ENCODE measurements at regions not wholly inside any gene's neighbourhood (a gene's known extent, or its start where the extent isn't known, plus 50 kb on each side); places are given as distances from the start of the nearest gene placed in this dataset.

DNA sequence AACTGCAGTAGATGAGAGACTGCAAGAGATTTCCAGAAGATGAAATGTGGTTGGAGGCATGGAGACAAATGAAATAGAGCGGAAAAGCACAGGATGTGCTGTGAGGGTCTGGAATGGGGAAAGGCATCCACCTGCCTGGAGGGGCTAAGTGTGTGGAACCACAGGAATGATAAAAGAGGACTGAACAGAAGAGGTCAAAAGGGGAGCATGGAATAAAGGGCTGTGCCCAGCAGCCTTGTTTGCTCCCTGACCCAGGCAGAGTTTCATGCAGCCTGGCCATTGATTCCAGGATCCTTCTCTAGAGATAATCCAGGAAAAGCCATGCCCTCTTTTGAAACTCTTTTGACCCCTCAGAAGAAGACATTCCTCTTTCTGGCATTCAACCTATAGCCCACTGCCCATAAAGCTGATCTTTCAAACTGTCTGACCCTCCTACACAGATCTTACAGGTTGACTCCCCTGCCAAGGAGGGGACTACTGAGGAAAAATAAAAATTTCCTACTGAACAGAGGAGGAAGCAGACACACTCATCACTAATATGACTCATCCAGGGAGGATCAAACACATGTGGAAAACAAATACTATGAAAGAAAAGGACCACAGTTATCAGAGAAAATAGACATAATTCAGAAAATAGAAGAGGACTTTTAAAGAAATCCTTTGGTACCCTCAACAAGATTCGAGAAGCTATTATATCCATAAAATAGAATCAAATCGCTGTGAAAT lies 273.5 kb upstream of the PCSK5 start:
- no peak for DNase-seq (ENCODE audit: low read depth)

DNA sequence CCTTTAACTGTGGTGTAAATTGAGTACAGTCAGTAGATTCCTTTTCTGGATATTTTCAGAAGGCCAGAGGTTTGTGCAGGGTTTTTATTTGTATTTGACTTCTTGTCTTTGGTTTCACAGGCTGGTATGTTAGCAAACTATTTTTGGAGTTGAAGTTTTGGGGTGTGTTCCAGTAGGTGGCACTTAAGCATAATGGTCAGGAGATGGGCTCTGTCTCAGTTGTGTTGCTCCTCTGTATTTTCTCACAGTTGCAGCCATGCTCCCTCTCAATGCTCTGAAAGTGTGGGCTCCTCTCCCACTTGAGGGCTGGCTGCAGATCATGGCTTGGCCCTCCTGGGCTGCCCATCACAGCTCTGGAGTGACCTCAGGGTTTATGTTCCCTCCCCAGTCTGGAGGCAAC lies 267.0 kb upstream of the PCSK5 start:
- no peak for DNase-seq (ENCODE audit: low read depth)

DNA sequence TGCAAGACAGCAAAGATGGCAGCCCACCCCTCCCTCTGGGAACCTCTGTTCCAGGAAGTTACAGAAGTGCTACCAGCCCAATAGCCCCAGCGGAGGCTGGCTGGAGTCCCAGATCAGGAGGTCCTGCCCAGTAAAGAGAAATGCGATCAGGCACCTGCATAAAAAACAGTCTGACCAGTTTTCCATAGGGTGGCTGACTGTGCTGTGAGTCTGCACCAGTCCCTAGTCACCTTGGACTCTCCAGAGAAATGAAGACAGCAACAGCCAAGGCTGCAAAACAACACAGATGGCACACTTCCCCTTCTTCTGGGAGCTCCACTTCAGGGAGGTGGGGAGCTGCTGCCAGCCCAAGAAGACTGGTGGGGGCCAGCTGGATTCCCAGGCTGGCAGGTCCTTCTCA lies 265.5 kb upstream of the PCSK5 start:
- DNase-seq (ENCODE audit: low read depth) = no peak

DNA sequence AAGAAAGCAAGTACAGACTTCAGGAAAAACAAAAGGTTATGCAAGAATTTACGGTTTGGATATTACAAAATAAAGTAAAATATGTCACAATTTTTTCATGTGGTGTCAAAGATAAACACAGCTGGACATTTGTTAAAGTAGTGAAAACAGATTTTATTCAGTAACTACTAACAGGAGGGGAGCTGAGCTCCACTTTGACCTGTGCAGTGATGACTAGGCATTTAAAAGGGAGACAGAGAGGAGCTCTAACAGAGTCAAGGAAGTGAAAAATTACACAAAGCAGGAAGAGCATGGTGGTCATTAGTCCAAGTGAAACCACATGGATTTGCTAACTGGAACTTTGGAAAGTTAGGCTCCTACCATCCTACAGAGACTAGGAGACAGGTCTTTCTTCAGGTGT lies 263.6 kb upstream of the PCSK5 start:
- no peak for DNase-seq (ENCODE audit: low read depth)

DNA sequence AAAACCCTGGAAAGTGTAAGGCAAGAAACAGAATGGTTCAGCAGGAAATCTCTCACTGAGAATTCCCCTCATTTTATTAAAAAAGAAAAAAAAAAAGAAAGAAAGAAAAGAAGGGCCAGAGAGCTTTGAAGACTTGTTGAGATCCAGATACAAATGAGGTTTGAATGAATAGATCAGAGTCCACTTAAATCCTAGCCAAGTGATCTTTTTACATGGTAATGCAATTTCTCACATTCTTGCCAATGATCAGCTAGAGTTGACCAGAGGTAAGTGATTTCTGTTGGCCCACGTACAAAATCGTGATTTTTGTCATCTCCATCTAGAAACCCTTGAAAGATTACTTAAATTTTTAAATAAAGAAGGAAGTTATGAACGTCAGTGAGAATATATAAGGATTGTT lies 261.5 kb upstream of the PCSK5 start:
- no peak for DNase-seq (ENCODE audit: low read depth)

DNA sequence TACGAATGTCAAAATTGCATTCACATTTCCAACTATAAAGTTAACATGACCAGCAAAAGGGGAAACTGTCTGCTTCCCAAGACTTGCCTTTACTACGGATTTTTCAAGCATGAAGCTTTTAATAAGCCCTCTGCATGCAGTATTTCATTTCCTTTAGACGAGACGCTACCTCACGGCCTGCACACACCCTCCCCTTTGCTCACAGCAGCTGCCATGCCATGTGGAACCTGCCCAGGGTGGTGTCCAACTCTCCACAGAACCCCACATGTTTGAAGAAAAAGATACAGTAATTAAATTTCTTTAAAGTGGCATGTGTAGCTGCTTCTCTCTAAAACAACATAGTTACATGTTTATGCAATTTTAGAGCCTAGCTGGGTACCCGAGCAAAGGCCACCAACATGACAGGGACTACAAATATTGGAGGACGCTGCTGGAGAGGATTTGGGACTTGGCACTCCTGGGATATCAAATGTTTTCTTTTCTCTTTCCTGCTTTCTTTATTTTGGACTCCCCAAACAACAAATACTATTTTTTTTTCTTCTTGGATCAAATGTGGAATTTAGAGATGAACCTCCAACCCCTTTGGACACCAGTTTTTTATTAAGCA lies 256.9 kb upstream of the PCSK5 start:
- DNase-seq (ENCODE audit: low read depth) = no peak

DNA sequence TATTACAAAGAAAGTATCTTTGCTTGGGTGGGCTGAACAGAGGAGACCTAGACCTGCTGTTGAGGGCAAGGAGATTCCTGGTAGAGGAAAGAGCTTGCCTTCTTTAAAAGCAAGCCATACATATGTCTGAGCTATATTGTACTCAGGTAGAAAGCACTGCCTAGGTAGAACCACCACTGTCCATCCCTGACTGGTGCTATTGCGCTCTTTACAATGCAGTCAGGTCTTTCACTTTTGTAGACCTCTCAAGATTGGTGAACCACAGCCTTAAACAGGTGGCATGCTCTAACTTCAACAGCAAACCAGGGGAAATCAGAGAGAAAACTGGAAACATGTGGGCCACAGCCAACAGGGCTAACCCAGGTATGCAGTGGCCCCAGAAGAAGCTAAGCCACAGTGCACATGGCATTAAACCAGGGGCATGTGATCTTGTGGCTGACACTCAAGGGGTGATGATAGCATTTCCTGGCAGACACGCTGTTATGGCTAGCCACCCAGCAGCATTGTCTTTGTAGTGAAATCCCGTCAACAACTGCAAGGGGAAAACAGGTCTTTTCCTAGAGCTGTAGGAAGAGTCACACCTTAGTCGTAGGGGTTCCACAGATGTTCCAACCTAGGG lies 253.9 kb upstream of the PCSK5 start:
- DNase-seq (ENCODE audit: low read depth) = no peak

DNA sequence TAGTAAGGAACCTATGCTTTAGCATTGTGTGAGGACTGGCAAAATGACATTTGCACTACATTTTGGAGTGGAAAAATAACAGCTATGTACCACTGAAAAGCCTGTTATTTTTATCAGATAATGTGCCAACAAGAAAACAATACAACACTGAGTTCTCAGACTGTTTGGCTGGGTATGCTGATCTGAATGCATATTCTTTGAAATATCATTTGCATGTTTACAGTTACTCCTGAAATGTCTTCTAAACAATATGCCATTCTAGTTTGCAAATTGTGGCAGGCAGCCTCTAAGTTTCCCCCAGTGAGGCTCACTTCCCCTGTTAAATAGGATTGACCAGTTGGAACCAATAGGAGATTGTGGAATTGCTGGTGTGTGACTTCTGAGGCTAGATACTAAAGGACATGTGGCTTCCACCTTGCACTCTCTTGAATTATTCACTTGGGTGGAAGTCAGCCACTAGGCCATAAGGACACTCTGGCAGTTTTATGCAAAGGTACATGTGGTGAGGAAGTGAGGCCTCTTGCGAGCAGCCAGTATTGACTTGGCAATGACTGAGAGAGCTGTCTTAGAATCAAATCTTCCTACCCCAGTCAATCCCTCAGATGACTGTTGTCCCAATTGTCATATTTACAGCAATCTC lies 250.4 kb upstream of the PCSK5 start:
- no peak for DNase-seq (ENCODE audit: low read depth)

DNA sequence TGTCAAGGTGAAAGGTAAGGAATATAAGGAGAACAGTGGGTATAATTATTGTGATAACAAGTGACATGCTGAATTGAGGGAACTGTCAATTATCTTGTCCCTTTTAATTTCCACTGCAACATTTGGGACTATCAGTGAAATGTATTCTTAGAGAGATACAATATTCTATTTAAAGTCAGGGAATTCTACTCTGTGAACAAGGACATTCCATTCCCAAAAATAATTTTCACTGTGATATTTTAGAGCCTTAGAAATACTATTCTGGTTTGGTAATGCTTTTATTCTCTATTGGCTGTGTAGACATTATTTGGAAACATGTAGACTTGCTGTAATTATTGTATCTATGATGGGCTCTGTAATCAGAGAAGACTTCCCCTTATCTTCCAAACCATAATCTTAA lies 248.0 kb upstream of the PCSK5 start:
- DNase-seq (ENCODE audit: low read depth) = no peak

DNA sequence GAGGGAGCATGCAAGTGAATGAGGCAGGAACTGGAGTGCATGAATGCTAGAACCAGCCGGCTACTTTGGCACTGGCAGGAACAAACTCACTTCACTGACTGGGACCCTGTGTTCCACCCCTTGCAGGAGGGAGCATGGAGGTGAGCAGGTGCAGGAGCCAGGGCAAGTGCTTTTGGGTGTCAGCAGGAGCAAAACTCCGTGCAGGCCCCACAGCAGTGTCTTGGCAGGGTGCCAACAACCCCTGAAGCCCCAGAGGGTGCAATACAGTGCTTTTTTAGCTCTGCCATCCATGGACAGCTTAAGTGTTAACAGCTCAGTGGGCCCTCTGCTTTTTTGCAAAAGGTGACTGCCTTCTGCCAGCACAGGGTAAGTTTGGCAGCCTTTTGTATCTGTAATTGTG lies 245.8 kb upstream of the PCSK5 start:
- no peak for DNase-seq (ENCODE audit: low read depth)

DNA sequence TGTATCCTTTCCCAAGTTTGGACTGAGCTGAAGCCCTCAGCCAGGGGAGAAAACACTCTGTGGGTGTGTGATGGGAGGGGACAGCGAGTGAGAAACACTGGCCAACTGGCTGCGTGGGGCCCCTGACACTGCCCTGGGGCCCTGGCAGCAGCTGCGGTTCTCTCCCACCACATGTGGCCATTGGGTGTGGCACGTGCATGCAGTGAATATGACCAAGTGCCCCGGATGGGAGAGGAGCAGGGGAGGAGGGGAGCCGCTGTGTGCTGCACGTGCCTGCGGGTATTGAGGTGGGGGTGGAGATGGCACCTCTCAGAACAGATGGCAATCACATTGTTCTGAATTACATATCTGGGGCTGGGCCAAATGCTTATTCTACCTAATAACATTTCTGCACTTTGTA lies 242.4 kb upstream of the PCSK5 start:
- no peak for DNase-seq (ENCODE audit: low read depth)

DNA sequence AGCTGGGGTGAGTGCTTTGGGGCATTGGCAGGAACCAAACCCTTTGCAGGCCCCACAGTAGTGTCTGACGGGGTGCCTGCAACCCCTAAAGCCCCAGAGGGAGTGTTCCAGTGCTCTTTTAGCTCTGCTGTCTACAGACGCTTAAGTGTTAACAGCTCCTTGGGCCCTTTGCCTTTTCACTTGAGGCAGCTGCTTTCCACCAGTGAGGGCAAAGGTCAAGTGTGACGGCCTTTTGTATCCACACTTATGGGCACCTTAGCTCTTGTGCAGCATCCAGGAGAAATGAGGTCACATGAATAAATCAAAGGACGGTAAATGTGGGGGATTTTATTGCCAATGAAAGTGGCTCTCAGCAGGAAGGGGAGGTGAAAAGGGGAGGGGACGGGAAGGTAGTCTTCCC lies 241.4 kb upstream of the PCSK5 start:
- no peak for DNase-seq (ENCODE audit: low read depth)

DNA sequence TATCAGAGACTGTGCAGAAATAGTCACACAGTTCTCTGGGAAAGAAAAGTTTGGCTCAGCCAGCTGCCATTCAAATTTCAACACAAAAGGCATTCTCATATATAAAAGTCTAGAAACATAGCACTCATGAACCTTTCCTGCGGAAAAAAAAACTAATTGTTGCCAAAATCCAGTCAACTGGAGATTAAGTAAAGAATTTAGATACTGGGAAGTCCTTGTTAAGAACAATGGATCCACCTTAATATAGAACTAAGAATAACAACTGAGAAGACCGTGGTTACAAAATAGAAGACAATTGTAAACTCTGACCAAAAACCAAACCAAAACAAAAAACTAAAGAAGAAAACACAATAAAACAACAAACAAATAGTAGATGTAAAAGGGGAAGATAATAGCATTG lies 238.8 kb upstream of the PCSK5 start:
- no peak for DNase-seq (ENCODE audit: low read depth)

DNA sequence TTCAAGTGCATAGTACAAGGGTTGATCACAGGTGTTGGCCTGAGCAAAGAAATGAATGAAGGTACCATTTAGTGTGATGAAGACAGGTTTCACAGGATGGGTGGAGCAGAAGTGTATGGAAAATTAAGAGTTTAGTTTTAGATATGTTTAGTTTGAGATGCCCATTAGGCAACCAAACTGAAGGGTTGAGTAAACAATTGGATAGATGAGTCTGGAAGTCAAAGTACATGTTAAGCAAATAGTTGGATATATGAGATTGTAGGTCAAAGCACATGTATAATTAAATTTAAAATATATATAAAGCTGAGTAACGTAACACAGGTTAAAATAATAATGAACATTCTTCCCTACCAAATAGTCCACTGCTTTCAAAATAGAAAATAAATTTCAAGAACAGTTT lies 237.1 kb upstream of the PCSK5 start:
- DNase-seq (ENCODE audit: low read depth) = no peak

DNA sequence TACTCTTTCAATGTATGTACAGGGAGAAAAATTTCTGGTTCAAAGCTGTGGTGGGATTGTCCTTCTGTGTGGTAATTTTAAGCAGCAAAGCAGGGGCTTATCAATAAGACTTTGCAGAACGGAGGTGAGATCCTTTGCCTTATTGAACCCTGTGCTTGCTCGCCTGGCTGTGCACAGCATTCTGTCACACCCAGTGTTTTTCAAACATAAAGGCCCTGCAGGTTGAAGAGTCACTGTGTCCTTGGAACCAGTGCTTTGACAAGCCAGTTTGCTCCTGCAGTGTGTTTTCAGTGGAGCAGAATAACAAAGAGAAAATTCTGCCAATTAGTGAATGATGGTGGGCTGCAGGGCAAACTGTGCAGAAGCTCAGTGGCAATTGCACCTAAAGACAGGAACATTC lies 236.7 kb upstream of the PCSK5 start:
- no peak for DNase-seq (ENCODE audit: low read depth)

DNA sequence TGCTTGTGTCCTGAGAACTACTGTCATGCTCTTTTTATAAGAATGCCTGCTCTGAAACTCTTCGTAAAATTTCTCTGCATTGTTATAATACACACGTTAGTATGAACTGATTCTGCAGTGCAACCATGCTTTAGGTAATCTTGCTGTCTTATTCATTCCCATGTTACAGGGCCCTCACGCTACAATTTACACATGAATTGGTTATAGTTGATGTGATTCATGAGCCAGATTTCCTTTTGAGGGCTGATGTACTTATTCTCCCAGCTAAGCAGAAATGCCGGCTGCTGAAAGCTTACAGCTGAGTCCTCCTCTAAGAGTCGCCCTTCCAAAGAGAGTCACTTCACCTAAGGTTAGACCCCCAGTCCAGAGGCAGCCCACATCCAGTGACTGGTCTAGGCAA lies 233.5 kb upstream of the PCSK5 start:
- DNase-seq (ENCODE audit: low read depth) = no peak

DNA sequence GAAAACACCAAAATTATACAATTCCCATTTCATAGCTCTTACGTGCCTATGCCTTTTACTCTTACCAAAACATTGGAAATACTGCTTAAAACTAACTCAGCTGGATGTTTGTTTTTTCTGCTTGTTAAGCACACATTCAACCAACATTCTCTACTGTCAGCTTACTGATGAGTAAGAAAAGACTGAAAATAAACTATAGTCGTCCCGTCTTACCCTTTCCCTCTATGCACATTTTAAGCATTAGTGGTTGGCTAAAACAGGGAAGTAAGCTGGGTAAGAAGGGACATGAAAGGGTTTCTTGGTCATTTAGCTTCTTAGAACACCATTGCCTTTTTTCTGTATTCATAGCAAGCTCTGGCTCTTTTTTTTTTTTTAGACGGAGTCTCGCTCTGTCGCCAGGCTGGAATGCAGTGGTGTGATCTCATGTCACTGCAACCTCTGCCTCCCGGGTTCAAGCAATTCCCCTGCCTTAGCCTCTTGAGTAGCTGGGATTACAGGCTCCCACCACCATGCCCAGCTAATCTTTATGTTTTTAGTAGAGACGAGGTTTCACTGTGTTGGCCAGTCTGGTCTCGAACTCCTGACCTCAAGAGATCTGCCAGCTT lies 232.1 kb upstream of the PCSK5 start:
- DNase-seq (ENCODE audit: low read depth) = no peak

DNA sequence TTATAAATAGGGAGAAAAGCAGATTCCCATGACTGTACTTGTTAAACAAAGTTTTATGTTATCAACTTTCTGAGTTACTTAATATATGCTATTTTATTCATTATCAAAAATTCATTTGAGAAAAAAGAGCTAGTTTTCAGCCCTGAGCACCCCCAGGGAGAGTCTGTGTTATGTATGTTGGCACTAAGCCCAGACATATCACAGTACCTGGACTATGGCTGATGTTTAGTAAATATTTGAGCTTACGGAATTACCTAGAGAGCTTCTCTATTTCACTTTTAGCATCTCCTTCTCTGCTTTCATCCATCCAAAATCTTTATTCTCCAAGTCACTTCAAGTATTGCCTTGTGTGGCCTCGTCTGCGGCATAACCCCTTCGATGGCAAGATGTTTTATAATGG lies 225.9 kb upstream of the PCSK5 start:
- DNase-seq (ENCODE audit: low read depth) = no peak

DNA sequence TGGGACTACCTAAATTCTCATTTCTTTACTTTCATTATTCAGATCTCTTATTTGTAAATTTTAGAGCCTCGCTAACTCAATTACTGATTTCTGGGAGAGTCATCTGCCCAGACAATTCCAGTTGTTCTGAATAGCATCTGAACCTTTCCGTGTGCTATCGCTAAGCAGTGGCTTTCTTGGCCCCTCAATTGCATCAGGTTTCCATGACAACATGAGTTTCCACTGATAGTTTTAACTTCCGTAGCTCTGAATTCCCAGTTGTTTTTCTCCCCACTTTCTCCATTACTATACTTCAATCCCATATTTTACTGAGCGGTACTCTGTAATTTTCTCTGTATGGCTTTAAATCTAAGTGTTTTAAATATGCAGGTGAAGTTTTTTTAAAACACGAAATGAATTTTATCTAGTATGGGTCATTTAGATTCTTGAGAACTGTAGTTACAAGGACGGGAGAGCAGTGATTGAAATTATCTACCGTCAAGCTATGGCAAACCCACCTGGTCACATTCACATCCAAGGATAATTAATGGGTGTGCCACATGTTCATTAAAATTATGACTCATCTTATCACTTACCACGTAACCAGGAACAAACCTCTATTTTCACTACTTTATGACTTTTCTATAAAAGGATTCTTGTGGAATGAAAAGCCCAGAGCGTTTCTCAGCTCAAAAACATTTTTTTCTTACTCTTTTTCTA lies 223.5 kb upstream of the PCSK5 start:
- DNase-seq (ENCODE audit: low read depth) = no peak

DNA sequence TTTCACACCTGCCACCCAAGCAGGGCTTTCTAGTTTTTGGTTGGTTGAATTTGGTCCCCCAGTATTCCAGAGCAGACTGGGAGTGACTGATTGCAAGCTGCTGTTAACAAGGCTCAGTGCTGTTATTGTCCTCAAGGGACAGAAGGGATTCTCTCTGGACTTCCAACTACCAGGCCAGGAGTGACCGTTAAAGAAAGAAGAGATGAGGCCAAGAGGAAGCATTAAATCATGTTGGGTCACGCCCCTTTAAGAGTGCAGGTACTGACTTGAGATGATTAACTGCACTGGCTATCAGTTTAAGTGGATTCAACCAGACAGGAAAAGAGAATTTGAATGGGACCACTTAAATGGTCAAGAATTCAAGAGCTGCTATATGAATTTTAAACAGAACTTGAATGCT lies 220.8 kb upstream of the PCSK5 start:
- no peak for DNase-seq (ENCODE audit: low read depth)

DNA sequence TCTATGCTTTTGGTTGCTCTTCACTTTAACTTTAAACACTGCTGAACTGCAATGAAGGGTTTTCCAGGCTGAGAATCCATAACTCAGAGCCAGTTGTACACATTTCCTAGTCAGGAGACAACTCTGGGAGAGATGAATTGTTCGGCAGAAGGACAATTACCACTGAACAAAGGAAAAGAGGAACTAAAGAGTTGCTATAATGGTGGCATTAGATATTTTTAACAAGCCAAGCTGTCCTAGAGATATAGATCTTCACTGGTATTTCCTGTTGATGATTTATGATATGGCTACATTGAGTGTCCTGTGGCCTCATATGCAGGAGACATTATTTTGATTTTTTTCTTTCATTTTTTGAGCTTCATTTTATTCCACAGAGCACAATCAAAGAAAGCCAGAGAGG lies 219.1 kb upstream of the PCSK5 start:
- no peak for DNase-seq (ENCODE audit: low read depth)

DNA sequence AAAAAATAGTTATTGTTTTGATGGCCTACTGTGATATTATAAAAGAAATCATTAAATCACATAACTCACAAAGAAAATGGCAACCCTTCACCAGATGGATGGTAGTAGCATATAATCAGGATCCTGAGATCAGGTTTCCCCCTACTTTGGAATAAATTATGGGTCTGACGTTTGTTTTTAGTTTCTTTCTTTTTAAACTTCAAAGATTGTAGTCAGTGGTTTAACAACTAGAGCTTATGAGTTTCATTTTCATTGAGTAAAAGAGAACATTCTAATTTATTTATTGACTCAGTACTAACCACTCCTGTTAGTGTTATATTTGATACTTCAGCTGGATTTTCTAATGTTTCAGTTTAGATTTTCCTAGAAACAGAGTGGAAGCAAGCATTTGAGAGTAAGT lies 218.0 kb upstream of the PCSK5 start:
- DNase-seq (ENCODE audit: low read depth) = no peak

Measured in HS-5 (cell line).